Non-pigmented ciliary epithelial cell (primary cell): ENCODE measurements at regions not wholly inside any gene's neighbourhood (a gene's known extent, or its start where the extent isn't known, plus 50 kb on each side); places are given as distances from the start of the nearest gene placed in this dataset.

ENCODE experiments used
- DNase-seq: peaks from one replicate; pipeline ENCODE4 v3.0.0-alpha.2; 2010; ENCODE audit warnings: low read depth

DNA sequence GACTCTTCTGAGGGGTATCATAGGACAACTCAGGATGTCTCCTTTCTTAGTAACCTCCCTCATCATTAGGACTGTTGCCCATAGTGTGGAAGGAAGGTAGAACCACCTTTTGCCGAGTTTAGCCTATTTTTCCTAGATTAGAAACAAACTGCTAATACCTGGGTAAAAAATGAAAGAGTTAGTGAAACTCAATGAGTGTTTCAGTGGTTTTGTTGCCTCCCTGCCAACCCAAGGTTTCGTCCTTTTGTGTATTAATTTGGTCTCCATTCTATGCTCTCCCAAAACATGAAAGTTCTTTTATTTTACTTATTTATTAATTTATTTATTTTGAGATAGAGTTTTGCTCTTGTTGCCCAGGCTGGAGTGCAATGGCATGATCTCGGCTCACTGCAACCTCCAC is 174.9 kb upstream of the KCNJ16 start:
- DNase-seq = no peak

DNA sequence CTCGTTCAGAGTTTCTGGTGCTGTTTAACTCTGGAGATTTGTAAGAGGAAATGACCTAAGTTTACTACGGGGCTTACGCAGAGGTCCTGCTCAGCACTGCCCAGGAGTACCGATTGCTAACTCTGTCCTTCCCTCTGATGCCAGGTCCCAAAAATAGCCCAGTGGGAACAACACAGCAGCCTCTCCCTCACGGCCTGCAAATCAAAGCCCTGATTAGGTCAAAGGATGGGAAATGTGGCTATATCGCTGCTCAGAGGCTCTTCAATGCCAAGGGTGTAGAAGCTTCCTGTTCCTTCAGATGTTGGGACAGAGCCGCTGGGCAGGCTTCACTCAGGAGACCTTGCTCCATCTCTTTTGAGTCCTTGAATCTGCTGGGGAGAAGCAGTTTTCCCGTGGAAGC is 174.2 kb upstream of the KCNJ16 start:
- no peak for DNase-seq

DNA sequence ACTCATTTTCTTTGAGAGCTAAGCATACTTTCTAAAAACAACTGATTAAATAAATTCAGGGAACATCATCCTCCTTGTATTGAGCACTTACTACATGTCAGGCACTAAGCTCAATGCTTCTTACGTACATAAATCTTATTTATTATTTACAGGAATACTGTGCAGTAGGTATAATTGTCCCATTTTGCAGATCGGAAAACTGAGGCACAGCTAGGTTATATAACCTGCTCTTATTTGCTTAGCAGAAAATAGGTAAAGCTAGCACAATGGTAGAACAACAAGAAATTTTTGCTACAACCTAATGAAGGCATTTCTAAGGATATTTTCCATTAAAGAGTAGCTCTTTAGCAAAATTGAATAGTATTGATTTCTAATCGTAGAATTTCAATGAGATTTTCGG is 168.7 kb upstream of the KCNJ16 start:
- no peak for DNase-seq

DNA sequence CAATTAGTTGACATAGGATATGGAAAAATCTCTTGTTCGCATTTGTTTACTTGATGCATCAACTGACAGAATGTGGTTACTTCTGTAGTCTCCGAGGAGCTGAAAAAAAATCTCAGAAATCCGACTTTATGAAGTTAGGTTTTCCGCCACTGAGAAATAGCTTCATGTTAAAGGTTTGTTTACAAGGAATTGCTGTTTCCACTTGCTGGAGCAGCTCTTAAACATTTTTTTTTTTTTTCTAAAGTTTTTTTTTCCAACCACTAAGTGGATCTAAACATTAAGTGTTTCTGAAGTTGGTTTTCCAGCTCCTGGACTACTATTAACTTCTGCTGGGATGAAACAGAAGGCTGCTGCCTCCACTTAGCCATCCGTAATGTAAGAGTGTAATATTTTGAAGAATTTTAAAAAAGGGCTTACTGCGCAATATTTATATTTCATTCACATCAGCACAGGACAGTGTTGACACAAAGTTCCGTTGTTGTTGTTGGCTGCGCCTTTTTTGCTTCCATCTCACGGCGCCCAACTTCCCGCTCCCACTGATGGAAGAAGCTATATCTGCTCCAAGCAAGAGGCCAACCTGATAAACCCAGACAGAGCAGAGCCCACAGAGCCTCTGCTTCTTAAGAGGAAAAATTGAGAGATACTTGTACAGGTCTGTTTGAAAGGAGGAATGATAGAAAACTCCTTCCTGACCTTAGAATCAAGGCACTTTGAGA is 167.7 kb upstream of the KCNJ16 start:
- no peak for DNase-seq

DNA sequence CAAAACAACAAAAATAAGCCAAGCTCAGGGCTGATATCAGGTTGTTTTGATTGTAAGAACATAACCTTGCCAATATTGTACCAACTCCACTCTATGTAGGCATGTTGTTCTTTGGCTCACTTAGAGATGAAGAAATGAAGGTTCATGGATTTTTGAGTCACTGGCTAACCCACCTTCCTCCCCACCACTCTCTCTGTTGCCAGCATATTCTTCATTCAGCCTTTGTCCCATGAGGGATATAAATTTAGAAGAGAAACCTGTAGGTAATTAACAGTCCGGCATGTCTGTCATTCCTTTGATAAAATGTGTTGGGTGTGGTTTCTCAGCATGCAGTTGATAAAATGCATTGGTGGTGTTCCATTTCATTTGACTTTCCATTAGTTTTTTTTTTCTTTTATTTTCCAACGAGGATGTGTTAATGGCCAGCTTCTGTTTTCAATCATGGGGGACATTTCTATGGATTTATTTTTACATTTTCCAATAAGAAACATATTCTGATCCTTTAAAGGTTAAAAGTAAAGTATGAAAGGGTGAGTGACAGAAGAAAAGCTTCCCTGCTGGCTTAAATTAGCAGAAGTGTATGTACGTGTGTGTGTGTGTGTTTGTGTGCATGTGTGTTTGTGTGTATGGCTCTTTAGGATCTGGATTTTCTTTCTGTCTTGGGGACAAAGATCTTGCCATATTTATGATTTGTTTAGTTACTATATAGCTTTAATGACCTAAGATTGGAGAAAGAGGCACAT is 166.2 kb upstream of the KCNJ16 start:
- DNase-seq = no peak

DNA sequence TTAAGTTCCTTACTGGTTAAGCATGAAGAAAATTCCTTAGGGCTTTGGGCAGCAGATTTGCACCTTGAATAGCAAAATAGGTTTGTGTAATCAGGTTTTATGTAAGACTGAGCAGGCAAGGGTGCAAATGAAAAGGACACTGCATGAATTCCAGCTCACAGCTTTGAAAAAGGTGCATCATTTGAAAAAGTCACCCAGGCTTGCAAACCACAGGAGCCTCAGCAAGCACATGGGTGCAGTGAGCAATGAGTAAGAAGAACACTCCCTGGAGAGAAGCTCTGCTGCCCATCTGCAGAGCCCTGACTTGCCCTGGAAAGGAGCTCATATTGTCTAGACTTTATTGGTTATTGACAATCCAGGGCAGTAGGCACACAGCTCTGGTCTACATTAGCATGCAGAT is 165.6 kb upstream of the KCNJ16 start:
- DNase-seq = no peak

DNA sequence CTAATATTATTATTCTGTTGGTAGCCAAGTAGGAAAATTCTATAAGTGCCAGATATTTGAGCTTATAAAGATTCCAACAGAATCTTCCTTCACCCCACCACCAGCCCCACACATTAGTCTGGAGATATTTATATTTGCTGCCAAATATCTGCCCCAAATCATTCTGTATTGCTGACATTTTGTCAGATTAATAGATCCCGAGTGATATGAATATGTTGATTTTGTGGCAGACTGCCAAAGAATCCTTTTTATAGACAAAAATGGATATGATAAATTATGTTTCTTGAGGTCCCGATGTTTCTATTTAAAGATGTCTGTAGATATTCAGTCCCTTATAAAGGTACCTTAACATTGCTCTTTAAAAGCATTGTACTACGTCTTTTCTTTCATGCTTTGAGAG is 162.2 kb upstream of the KCNJ16 start:
- DNase-seq = no peak

DNA sequence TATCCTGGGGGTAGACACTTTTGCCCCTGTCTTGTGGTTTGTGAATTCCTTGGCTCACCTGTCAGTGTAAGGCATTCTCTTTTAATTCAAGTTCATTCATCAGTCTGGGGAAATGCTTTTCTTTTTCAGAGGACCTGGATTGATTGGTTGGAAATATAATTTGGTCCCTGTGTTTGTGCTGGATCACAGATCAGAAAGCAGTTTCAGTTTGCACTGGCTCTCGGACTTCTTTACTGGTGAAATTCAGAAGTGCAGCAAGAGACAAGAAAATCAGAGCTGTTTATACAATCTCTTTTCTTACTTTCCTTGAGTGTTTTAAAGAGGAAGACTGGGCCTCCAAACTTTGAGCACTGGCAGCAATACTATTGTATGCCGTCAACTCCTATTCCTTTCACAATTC is 161.8 kb upstream of the KCNJ16 start:
- no peak for DNase-seq

DNA sequence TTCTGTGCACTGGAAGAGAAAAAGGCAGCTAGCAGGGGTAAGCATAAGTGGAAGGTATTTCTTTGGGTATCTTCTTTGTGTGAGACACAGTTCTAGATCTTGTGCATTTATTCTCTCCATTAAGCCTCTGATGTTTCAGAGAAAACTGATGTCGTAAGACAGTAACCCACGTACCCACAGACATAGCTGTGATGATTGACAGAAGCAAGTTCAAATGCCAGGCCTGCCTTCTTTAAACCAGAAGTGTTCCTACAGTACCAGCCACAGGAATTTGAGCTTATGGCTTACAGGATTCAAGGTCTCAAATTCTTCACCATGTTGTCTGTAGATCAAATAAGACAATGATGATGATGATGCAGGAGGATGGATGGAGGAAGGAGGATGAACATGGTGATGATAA is 161.4 kb upstream of the KCNJ16 start:
- no peak for DNase-seq

DNA sequence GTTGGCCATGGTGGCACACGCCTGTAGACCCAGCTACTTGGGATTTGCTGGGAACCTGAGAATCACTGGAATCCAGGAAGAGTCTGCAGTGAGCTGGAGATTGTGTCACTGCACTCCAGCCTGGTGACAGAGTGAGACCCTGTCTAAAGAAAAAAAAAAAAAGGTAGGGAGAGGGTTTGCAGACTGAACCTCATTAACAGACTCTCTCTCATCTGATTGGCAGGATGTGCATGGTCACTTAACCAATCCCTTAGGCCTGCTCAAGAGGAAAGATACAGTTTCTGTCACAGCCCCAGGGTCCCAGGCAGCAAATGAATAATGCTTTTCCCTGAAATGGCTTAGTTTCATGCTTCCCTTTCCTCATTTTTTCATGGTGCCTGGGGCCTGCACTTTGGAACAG is 160.5 kb upstream of the KCNJ16 start:
- DNase-seq = no peak

DNA sequence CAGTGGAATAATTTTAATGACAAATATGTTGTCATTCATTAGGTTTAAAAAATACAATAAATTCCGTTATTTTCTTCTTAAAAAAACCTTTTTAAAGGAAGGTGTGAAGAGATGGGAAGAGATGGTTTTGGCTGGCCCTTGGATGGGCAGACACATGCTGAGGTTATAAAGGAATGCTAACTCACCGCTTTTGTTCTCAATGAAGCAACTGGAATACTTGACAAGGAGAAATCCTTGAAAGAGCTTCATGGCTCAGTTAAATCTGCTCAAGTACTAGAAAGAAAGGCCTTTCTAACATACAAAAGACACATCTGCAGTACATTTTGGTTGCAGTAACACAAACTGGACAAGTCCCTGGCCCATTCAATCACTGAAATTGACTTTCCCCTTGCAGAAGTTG is 158.3 kb upstream of the KCNJ16 start:
- DNase-seq = no peak

DNA sequence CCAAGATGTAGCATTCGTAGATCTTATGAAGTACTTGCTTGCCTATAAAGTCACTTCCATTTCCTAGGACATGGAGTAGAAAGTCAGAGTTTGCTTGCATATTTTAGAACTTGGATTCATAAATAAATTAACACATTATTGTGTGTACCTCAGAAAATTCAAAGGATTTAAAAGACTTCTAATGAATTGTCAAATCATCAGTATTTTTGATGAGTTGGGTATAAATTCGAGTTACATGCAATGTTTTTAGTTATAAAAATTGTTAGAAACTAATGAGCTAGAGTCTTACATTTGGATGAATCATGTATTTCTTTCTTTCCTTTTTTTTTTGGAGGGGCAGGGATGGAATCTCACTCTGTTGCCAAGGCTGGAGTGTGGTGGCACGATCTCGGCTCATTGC is 156.9 kb upstream of the KCNJ16 start:
- DNase-seq = no peak

DNA sequence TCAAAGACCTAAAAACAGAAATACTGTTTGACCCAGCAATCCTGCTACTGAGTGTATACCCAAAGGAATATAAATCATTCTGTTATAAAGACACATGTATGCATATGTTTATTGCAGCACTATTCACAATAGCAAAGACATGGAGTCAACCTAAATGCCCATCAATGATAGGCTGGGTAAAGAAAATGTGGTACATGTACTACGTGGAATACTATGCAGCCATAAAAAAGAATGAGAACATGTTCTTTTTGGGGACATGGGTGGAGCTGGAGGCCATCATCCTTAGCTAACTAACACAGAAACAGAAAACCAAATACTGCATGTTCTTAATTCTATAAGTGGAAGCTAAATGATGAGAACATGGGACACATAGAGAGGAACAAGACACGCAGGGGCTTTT is 155.2 kb upstream of the KCNJ16 start:
- no peak for DNase-seq

DNA sequence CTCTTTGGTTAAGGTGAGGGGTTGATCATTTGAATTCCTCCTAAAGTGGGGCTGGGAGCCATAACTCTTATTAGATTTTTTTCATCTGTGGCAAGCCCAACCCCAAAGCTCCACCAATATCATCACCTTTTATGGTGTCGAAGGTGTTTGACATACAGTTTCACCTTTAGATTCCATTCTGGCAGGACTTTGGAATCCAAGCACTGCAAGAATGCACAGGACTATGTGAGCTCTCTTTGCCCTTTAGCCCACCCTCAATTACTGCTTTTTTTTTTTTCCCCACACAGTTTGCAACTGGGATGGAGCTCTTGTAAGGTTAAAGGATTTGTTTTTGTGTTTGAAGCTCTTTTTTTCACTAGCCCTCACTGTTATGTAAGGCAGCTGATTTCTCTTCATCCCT is 154.0 kb upstream of the KCNJ16 start:
- DNase-seq = no peak

DNA sequence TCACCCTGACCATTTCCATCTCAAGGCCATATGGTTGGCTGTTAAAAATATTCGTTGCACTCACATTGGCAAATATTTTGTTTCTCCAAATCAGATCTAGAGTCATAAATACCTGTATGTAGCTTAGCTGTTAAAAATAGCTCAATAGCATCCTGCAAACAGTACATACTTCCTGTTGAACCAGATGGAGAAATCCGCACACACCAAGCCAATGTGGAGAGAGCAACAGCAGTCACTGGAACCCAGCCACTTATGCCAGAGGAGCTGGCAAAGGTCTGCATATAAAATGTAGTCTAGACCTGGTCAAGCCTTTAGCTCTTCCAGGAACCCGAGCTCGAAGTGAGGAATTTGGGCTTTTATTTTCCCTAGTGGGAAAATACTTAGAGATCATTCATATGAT is 146.4 kb upstream of the KCNJ16 start:
- no peak for DNase-seq

DNA sequence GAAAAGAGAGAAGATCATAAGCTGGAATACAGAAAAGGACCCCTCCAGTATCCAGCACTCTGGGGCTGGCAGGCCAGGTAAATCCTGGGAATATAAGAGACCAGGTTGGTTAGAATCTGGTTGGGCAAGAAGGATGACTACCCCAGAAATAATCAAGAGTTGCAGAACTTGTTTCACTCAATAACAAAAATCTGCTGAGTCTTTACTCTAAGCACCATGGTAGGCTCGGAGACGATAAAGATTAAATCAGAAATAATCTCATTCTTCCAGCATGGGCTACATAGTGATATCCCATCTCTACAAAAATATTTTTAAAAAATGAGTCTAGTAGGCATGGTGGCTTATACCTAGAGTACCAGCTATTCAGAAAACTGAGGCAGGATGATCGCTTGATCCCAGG is 138.0 kb upstream of the KCNJ16 start:
- DNase-seq = no peak

DNA sequence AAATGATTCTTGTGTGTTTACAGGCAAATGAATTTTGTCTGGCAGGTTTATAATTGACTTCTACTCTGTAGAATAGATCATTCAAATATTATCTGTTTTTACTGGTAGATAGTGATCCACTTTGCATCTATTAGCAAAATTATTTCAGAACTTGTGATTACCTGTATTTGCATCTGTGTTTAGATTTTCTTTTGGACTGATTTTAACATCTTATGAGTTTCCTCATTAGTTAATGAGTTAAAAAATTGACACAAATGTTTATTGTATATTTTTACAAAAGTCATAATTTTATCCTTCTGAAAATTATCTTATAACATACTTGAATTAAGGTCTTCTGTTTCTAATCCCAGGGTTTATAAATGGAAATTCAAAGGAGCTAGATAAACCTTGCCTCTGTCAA is 132.0 kb upstream of the KCNJ16 start:
- DNase-seq = no peak

DNA sequence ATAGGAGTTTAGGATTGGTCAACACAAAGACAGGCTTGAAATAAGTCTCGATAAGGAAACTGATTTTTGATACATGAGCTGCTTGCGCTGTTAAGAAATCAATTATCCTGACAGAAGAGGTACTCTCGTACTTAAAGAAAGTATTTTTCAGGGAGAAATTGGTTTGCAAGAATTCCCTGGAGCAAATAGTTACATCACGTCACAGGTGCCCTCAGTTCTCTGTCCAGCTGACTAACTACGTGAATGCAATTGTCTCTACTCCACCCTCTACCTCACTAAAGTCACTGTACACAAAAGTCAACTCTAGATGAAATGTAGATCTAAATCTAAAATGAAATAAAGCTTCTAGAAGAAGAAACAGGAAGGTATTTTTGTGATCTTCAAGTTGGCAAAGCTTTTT is 130.6 kb upstream of the KCNJ16 start:
- DNase-seq = no peak

DNA sequence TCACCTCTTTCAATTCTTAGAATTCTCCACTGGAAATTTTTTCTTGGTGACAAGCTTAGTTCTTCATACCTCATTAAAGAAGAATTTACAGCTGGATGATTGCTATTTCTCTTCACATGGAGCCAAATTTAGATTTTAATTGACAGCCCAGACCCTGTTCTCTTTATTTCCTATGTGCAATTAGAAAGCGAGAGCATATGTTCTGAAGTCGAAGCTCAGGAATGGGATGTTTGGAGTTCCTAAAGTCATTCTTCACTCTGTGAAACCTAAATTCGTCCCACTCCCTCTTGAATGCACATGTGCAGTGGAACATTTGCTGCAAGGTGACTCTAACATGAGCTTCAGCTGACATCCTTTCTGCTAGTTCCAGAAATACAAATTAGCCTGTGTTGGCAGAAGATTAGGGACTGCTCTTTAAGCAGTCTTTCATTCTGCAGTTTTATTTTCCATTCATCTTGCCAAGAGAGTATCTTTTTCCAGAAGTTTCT is 129.3 kb upstream of the KCNJ16 start:
- no peak for DNase-seq

DNA sequence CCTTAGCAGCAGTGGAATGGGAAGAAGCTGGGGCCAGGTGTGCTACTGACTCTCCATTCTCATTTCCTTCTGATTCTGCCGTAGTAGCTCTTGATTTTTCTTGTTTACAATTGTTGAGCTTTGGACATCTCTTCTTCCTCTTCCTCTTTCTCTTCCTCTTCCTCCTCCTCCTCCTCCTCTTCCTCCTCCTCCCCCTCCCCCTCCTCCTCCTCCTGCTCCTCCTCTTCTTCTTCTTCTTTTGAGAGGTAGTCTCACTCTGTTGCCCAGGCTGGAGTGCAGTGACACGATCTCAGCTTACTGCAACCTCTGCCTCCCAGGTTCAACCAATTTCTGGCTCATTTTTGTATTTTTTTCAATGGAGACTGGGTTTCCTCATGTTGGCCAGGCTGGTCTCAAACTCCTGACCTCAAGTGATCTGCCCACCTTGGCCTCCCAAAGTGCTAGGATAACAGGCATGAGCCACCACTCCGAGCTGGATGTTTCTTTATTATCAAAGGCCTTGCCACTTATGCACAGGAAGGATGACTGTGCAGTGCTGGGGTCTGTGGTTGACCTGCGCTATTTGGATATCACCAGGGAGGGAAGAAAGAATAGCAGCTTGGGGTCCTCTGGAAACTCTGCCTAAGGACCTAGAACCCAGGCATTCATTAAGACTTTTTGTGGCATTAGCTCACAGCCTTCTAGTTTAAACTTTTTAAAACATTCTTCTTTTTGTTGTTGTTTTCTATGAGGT is 127.8 kb upstream of the KCNJ16 start:
- DNase-seq = no peak

DNA sequence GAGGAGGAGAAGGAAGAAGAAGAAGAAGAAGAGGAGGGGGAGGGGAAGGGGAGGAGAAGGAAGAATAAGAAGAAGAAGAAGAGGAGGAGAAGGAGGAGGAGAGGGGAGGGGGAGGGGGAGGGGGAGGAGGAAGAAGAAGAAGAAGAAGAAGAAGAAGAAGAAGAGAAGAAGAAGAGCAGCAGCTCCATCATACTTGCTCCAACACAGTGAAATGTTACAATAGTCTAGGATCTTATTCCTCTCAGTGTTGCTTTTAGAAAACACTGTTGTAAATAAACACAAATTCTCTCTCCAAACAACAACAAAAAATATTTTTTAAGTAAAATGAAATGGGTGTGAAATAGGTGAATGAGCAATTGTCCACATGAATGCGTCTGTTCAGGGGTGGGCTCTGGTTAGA is 126.6 kb upstream of the KCNJ16 start:
- DNase-seq = no peak

DNA sequence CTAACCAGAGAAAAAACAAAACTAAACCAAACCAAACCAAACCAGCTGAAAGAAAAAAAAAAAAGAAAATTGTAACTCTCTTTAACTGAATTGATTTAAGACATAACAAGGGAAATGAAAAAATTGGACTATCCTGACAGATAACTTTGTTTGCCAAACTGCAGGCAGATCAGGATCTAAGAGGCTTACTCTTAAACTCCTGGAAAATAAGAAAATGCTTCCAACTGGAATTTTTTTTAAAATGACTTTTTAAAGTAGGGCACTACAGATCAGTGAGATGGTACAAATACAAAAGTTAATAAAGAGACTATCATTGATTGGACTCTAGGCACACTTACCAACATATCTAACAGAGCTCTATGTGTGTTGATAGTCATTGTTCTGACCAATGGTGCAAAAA is 125.5 kb upstream of the KCNJ16 start:
- DNase-seq = no peak
